A549 (cell line): ENCODE measurements at regions not wholly inside any gene's neighbourhood (a gene's known extent, or its start where the extent isn't known, plus 50 kb on each side); places are given as distances from the start of the nearest gene placed in this dataset.

ENCODE experiments used
- CHD4 ChIP-seq: fragments of 200-600 bp; sonication (generic); IDR thresholded peaks from 2 replicates; pipeline ENCODE4 v1.6.1; 2016; ENCODE audit warnings: antibody characterized with exemption, mild to moderate bottlenecking, borderline replicate concordance
- NPAS2 ChIP-seq: fragments of 250-450 bp; sonication (Bioruptor Pico); IDR thresholded peaks from 2 replicates; pipeline ENCODE4 v1.8.0; 2022; ENCODE audit warnings: mild to moderate bottlenecking, moderate library complexity, borderline replicate concordance
- PHF8 ChIP-seq: fragments of 200-600 bp; sonication (generic); IDR thresholded peaks from 2 replicates; pipeline ENCODE4 v1.6.1; 2016; ENCODE audit warnings: low read depth, mild to moderate bottlenecking, antibody characterized with exemption, moderate library complexity, borderline replicate concordance
- POLR2A ChIP-seq: IDR thresholded peaks from 2 replicates; pipeline ENCODE4 v1.6.1; 2012; ENCODE audit warnings: mild to moderate bottlenecking, low read length
- TF ChIP-seq, protein P1 (sequence below): fragments of >200 bp; sonication (Bioruptor Twin); formaldehyde crosslinking; IDR thresholded peaks from 3 replicates; pipeline ENCODE4 v1.5.1; 2016
- TF ChIP-seq, protein P2 (sequence below): IDR thresholded peaks from 2 replicates; pipeline ENCODE4 v1.6.1; 2012
- TF ChIP-seq, protein P3 (sequence below): fragments of 200-600 bp; sonication (generic); IDR thresholded peaks from 2 replicates; pipeline ENCODE4 v1.6.1; 2016; ENCODE audit warnings: antibody characterized with exemption, mild to moderate bottlenecking, moderate library complexity
- TF ChIP-seq, protein P4 (sequence below): fragments of 250-450 bp; sonication (Bioruptor Pico); IDR thresholded peaks from 2 replicates; pipeline ENCODE4 v1.5.0; 2021; ENCODE audit warnings: mild to moderate bottlenecking, moderate library complexity, borderline replicate concordance

DNA sequence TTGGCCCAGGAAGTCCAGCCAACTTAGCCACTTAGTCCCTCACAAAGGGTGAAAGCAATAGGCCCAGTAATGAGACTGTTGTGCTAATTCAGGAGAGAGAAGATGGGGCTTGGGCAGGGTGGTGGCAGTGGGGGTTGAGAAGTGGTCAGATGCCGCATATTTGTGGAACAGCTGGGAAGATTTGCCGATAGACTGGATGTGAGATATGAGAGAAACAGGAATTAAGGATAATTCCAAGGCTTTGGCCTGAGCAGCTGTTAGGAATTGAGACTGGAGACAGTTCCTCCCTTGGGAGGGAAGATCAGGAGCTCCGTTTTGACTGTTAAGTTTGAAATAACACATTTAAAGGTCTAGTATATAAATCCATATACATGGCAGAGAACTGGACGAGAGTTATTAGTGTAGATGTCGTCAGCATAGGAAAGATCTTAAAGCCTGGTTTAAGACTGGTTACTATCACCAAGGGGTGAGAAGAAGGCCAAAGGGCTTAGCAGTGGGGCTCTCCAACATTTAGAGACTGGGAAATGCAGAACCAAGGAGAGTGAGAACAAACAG is 323.7 kb upstream of the FAM78B start:
- no peak for TF ChIP-seq PHF8
- TF ChIP-seq CHD4, result no peak
- TF ChIP-seq, protein P1, sequence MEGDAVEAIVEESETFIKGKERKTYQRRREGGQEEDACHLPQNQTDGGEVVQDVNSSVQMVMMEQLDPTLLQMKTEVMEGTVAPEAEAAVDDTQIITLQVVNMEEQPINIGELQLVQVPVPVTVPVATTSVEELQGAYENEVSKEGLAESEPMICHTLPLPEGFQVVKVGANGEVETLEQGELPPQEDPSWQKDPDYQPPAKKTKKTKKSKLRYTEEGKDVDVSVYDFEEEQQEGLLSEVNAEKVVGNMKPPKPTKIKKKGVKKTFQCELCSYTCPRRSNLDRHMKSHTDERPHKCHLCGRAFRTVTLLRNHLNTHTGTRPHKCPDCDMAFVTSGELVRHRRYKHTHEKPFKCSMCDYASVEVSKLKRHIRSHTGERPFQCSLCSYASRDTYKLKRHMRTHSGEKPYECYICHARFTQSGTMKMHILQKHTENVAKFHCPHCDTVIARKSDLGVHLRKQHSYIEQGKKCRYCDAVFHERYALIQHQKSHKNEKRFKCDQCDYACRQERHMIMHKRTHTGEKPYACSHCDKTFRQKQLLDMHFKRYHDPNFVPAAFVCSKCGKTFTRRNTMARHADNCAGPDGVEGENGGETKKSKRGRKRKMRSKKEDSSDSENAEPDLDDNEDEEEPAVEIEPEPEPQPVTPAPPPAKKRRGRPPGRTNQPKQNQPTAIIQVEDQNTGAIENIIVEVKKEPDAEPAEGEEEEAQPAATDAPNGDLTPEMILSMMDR, result no peak
- TF ChIP-seq, protein P2, sequence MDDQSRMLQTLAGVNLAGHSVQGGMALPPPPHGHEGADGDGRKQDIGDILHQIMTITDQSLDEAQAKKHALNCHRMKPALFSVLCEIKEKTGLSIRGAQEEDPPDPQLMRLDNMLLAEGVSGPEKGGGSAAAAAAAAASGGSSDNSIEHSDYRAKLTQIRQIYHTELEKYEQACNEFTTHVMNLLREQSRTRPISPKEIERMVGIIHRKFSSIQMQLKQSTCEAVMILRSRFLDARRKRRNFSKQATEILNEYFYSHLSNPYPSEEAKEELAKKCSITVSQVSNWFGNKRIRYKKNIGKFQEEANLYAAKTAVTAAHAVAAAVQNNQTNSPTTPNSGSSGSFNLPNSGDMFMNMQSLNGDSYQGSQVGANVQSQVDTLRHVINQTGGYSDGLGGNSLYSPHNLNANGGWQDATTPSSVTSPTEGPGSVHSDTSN, result no peak
- TF ChIP-seq, protein P3, sequence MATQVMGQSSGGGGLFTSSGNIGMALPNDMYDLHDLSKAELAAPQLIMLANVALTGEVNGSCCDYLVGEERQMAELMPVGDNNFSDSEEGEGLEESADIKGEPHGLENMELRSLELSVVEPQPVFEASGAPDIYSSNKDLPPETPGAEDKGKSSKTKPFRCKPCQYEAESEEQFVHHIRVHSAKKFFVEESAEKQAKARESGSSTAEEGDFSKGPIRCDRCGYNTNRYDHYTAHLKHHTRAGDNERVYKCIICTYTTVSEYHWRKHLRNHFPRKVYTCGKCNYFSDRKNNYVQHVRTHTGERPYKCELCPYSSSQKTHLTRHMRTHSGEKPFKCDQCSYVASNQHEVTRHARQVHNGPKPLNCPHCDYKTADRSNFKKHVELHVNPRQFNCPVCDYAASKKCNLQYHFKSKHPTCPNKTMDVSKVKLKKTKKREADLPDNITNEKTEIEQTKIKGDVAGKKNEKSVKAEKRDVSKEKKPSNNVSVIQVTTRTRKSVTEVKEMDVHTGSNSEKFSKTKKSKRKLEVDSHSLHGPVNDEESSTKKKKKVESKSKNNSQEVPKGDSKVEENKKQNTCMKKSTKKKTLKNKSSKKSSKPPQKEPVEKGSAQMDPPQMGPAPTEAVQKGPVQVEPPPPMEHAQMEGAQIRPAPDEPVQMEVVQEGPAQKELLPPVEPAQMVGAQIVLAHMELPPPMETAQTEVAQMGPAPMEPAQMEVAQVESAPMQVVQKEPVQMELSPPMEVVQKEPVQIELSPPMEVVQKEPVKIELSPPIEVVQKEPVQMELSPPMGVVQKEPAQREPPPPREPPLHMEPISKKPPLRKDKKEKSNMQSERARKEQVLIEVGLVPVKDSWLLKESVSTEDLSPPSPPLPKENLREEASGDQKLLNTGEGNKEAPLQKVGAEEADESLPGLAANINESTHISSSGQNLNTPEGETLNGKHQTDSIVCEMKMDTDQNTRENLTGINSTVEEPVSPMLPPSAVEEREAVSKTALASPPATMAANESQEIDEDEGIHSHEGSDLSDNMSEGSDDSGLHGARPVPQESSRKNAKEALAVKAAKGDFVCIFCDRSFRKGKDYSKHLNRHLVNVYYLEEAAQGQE, result no peak
- TF ChIP-seq POLR2A, result no peak
- no peak for TF ChIP-seq NPAS2
- TF ChIP-seq, protein P4, sequence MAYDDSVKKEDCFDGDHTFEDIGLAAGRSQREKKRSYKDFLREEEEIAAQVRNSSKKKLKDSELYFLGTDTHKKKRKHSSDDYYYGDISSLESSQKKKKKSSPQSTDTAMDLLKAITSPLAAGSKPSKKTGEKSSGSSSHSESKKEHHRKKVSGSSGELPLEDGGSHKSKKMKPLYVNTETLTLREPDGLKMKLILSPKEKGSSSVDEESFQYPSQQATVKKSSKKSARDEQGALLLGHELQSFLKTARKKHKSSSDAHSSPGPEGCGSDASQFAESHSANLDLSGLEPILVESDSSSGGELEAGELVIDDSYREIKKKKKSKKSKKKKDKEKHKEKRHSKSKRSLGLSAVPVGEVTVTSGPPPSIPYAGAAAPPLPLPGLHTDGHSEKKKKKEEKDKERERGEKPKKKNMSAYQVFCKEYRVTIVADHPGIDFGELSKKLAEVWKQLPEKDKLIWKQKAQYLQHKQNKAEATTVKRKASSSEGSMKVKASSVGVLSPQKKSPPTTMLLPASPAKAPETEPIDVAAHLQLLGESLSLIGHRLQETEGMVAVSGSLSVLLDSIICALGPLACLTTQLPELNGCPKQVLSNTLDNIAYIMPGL (CRISPR knock-in tag), result no peak
